HG02763 (cell line): ENCODE measurements at regions not wholly inside any gene's neighbourhood (a gene's known extent, or its start where the extent isn't known, plus 50 kb on each side); places are given as distances from the start of the nearest gene placed in this dataset.

Source experiments
- ATAC-seq: cut with Tn5 transposase; IDR thresholded peaks from one replicate; pipeline ENCODE4 v1.9.1; 2021; ENCODE audit warnings: mild to moderate bottlenecking, moderate library complexity; ENCODE audit not compliant: unreplicated experiment

- ATAC-seq = no peak
Measured at GRCh38 chr2:65522922-65523321, 90.5 kb upstream of the SPRED2 start.

- no peak for ATAC-seq
Measured at GRCh38 chr2:65518751-65519150, 86.4 kb upstream of the SPRED2 start.

GRCh38 chr2:65514555-65515195 is 82.3 kb upstream of the SPRED2 start:
- no peak for ATAC-seq

GRCh38 chr2:65512783-65513182 is 80.4 kb upstream of the SPRED2 start:
- no peak for ATAC-seq

- ATAC-seq = no peak
Measured at GRCh38 chr2:65511306-65511705, 78.9 kb upstream of the SPRED2 start.

GRCh38 chr2:65508225-65508624 is 75.8 kb upstream of the SPRED2 start:
- ATAC-seq = no peak

- ATAC-seq = no peak
Measured at GRCh38 chr2:65507102-65508069, 75.0 kb upstream of the SPRED2 start.

- ATAC-seq = no peak
Measured at GRCh38 chr2:65504814-65505697, 72.7 kb upstream of the SPRED2 start.

GRCh38 chr2:65504201-65504600 is 71.8 kb upstream of the SPRED2 start:
- ATAC-seq = no peak

- no peak for ATAC-seq
Measured at GRCh38 chr2:65503746-65504145, 71.3 kb upstream of the SPRED2 start.

GRCh38 chr2:65501836-65502235 is 69.4 kb upstream of the SPRED2 start:
- no peak for ATAC-seq

- no peak for ATAC-seq
Measured at GRCh38 chr2:65501074-65501473, 68.7 kb upstream of the SPRED2 start.

- no peak for ATAC-seq
Measured at GRCh38 chr2:65500310-65501040, 68.1 kb upstream of the SPRED2 start.

- no peak for ATAC-seq
Measured at GRCh38 chr2:65499216-65499615, 66.8 kb upstream of the SPRED2 start.

- no peak for ATAC-seq
Measured at GRCh38 chr2:65498396-65498795, 66.0 kb upstream of the SPRED2 start.

GRCh38 chr2:65495251-65495877 is 63.0 kb upstream of the SPRED2 start:
- no peak for ATAC-seq

GRCh38 chr2:65494078-65494477 is 61.7 kb upstream of the SPRED2 start:
- ATAC-seq = no peak

GRCh38 chr2:65491381-65491905 is 59.0 kb upstream of the SPRED2 start:
- ATAC-seq = no peak

GRCh38 chr2:65490222-65490621 is 57.8 kb upstream of the SPRED2 start:
- no peak for ATAC-seq

GRCh38 chr2:65489269-65489668 is 56.9 kb upstream of the SPRED2 start:
- no peak for ATAC-seq
